HG03432 (cell line): ENCODE measurements at regions not wholly inside any gene's neighbourhood (a gene's known extent, or its start where the extent isn't known, plus 50 kb on each side); places are given as distances from the start of the nearest gene placed in this dataset.
"Not testable (repeated sequence)": the region's sequence is repeated elsewhere in the genome, so short reads cannot be mapped to it uniquely, and the experiment has no call there.

Experiments used
- ATAC-seq: cut with Tn5 transposase; IDR thresholded peaks from one replicate; pipeline ENCODE4 v1.9.1; 2021; ENCODE audit warnings: mild to moderate bottlenecking, moderate library complexity; ENCODE audit not compliant: unreplicated experiment

DNA sequence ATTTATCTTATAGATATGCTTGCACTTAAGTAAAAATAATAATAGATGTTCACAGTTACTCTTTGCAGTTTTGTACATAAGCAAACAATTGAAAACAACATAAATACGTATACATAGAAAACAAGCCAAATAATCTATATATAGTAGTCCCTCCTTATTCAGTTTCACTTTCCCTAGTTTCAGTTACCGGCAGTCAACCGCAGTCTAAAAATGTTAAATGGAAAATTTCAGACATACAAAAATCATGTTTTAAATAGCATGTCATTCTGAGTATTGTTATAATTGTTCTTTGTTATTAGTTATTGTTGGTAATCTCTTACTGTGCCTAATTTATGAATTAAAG is 262.0 kb downstream of the CGGBP1 start:
- ATAC-seq, result no peak

DNA sequence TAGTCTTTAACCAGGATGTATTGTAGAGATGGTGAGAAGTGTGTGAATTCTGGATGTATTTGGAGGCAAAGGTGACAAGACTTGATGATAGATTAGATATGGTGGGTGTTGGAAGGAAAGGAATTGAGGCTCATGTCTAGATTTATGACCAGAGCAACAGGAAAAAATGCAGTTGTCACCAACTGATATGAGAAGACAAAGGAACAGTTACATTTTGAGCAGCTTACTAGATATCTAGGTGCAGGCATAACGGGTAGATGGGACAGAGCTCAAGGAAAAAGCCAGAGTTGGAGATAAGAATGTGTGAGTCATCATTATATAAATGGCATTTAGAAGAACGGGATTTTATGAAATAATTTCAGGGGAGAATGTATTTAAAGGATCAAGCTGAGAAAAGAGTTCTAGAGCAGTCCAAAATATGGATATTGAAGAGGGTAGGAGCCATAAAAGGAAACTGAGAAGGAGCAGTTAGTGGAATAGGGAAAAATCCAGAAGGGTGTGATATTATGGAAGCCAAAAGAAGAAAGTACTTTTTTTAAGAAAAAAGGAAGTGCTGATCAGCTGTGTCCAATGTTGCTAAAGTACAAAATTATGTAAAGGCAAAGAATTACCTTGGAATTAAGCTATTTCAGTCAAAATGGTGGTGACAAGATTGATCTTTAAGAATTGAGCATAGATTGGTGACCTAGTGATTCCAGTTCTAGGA is 262.5 kb downstream of the CGGBP1 start:
- no peak for ATAC-seq

GRCh38 chr3:87795701-87796100 is 263.1 kb downstream of the CGGBP1 start:
- no peak for ATAC-seq

DNA sequence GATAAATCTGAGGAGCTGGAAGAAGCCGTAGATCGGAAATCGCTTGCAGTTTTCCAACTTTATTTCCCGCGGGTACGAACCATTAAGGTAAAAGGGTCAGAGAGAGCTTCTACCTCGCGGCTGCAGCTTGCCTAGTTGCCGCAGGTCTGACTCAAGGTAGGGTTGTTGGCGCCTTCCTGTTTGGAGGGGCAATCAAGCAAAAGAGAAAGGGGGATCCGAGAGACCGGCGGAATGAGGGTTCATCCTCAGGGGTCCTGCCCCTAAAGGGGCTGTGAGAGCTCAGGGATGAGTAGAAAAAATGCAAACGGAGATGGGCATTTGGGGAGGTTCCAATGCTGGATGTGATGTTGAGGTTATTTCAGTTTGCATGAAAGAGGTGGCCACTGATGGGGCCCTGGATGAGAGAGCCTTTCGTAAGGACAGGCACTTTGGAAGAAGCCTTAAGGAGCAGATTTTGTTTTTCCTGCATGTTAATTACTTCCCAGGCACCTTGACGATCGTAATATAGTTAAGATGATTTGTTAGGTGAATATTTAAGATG is 265.4 kb downstream of the CGGBP1 start:
- peak; percentile 26 for ATAC-seq

- ATAC-seq, result peak; percentile 43
Observed at GRCh38 chr3:87792534-87793336, 266.1 kb downstream of the CGGBP1 start, which contains the start of gene HTR1F. Gene HTR1F, plus strand, starts transcription at chr3:87792706.

DNA sequence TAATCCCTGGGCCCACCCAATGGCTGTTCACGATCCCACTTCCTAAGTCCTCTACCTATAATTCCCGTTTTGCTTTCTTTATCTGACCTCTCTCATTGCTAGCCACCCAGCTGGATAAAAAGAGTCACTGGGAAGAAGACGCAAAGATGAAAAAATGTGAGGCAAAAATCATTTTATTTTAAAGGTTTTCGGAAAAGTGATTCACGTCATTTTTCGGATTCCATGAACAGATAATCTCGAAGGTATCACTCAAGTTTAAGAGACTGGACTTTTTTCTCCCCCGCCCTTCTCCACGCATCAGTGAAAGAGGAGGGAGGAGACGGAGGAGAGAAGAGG is 266.6 kb downstream of the CGGBP1 start:
- ATAC-seq, result no peak

GRCh38 chr3:87791248-87792027 is 267.4 kb downstream of the CGGBP1 start:
- no peak for ATAC-seq

DNA sequence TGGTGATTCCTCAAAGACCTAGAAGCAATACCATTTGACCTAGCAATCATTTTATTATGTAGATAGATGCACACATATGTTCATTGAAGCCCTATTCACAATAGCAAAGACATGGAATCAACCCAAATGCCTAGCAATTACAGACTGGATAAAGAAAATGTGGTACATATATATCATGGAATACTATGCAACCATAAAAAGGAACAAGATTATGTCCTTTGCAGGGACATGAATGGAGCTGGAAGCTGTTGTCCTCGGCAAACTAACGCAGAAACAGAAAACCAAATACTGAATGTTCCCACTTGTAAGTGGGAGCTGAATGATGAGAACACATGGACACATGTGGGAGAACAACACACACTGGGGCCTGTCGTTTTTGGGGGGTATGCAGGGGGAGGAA is 269.8 kb downstream of the CGGBP1 start:
- not testable (repeated sequence) for ATAC-seq

GRCh38 chr3:87788516-87788915 is 270.3 kb downstream of the CGGBP1 start:
- no peak for ATAC-seq

DNA sequence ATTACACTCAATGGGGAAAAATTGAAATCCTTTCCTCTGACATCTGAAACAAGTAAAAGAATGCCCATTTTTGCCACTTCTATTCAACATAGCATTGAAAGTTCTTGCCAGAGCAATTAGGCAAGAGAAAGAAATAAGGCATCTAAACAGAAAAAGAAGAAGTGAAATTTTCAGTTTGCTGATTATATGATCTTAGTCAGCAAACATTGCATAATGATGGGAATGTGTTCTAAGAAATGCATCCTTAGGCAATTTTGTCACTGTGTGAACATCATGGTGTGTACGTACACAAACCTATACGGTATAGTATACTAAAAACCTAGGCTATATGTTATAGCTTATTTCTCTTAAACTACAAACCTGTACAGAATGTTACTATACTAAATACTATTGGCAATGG is 278.0 kb downstream of the CGGBP1 start:
- ATAC-seq, result no peak

DNA sequence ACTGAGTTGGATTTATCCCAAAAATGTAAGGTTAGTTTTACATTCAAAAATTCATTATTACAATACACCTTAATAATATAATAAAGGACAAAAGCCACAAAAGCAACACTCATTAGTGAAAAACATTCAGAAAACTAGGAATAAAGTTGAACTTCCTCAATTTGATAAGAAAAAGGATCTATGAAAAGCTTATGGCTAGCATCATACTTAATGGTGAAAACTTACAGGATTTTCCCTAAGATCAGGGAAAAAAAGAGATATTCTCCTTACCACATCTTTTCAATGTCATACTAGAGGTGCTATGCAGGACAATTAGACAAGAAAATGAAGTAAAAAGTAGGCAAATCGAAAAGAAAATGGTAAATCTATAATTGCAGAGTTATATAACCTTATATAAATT is 279.9 kb downstream of the CGGBP1 start:
- ATAC-seq, result no peak

- peak; percentile 98 for ATAC-seq
Observed at GRCh38 chr3:87771337-87772192, 287.2 kb downstream of the CGGBP1 start.

DNA sequence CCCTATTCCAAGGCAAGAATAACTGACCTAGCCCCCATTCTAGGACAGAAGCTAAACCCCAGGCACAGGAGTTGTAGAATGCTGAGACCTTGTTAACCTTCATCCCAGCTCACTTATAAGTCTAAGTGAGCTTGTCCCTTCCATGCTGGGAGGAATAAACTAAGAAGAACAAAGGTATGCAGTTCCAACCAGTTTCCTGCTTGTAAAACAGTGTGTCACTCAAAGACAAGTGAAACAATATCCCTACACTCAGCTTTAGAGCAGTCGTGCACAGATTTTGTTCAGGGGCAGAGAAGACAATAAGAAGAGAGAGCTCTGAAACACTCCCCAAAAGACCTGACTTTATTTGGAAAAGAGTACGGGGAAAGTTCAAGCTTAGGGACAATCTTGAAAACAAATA is 292.1 kb downstream of the CGGBP1 start:
- ATAC-seq, result no peak

- ATAC-seq, result no peak
Observed at GRCh38 chr3:87765256-87765655, 293.5 kb downstream of the CGGBP1 start.

- no peak for ATAC-seq
Observed at GRCh38 chr3:87761795-87762194, 297.0 kb downstream of the CGGBP1 start.

DNA sequence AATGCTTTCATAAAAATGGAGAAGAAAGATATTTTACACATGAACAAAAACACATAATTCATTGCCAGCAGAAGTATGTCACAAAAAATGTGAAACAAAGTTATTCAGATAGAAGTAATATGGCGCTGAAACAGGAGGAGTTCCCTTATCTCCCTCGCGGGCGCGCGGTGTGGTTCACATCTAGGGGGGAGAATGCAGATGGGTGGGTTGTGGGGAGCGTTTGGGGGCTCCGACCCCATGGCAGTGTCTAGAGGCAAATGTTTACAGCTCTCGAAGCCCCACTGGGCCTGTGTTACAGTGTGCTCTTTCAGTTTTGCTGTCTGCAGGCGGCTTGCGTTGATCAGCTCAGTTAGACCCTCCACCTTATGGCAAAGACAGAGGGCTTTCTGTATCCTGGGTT is 297.5 kb downstream of the CGGBP1 start:
- no peak for ATAC-seq

DNA sequence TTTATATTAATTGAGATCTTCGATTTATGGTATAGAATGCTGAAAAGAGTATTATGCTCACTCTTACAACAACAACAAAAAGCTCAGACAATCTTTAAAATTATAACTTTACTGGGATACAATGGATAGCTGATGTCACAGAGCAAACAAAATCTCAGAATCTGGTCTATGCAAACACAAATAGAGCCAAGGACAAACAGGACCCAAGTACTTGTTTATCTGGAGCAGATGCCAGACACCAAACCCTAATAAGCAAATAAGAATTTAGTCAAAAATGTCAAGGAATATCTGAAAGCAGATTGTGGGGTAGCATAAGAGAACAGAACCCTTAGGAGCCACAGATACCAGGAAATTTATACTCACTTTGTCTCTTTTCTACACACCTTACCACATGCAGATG is 302.2 kb downstream of the CGGBP1 start:
- no peak for ATAC-seq

DNA sequence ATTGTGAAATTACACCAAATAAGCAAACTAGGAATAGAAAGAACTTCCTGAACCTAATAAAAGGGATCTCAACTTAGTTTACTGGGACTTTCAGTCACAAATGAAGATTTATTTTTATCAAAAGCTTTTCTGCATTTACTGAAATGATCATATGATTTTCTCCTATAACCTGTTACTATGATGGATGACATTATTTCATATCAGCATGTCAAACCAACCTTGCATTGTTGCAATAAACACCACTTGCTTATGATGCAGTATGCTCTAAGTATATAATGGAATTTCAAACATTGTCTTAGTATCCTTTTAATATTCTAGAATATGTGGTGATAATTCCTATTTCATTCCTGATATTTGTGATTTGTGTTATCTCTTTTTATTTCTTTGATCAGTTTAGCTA is 303.0 kb downstream of the CGGBP1 start:
- no peak for ATAC-seq

GRCh38 chr3:87742250-87742649 is 316.6 kb downstream of the CGGBP1 start:
- ATAC-seq, result no peak

GRCh38 chr3:87740894-87741293 is 317.9 kb downstream of the CGGBP1 start:
- ATAC-seq, result not testable (repeated sequence)

DNA sequence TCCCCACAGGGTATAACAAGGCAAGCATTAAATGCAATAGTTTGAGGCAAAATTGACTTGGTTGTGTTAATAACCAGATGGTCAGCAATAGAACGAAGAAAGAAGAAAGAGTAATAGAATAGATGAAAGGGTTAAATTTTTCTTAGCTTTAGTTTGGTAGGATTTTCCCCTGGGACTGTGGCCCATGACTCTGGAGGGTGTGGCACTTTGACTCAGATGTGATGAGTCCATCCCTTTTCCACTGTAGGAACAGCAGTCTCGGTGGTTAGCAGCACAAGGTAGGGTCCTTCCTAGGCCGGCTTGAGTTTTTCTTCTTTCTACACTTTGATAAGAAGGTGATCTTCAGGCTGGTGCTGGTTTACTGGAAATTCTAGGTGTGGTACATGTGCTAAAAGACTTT is 321.0 kb downstream of the CGGBP1 start:
- not testable (repeated sequence) for ATAC-seq
